Activated B cell treated with CpG ODN at 0.5 μM for 24 hours (primary cell): ENCODE measurements at regions not wholly inside any gene's neighbourhood (a gene's known extent, or its start where the extent isn't known, plus 50 kb on each side); places are given as distances from the start of the nearest gene placed in this dataset.

Experiments
- ATAC-seq: fragments of 200-7000 bp; cut with Tn5 transposase; one replicate; pipeline ENCODE4 v1.10.0; 2021; ENCODE audit warnings: low read depth, mild to moderate bottlenecking, moderate library complexity
- CTCF ChIA-PET: fragments of 350-600 bp; sonication (Branson Sonifier 250); formaldehyde crosslinking; loops from one replicate; lab custom pipeline; 2021; ENCODE audit warnings: antibody characterized with exemption; lab: Charles Lee
- POLR2A ChIA-PET: fragments of 350-600 bp; sonication (Branson Sonifier 250); formaldehyde crosslinking; loops from one replicate; lab custom pipeline; 2021; ENCODE audit warnings: antibody characterized with exemption; lab: Charles Lee
- DNase-seq: peaks from one replicate; pipeline ENCODE4 v3.0.0; 2022
- H3K27ac Mint-ChIP-seq: one replicate; pipeline ENCODE4 v1.8.0; 2020; ENCODE audit warnings: mixed read lengths
- H3K27me3 Mint-ChIP-seq: one replicate; pipeline ENCODE4 v1.8.0; 2021; ENCODE audit warnings: mixed read lengths
- H3K36me3 Mint-ChIP-seq: one replicate; pipeline ENCODE4 v1.8.0; 2021; ENCODE audit warnings: low read depth, mixed read lengths
- H3K4me1 Mint-ChIP-seq: one replicate; pipeline ENCODE4 v1.8.0; 2021; ENCODE audit warnings: mixed read lengths
- H3K4me3 Mint-ChIP-seq: one replicate; pipeline ENCODE4 v1.8.0; 2020; ENCODE audit warnings: mild to moderate bottlenecking, mixed read lengths
- H3K9me3 Mint-ChIP-seq: one replicate; pipeline ENCODE4 v1.8.0; 2020; ENCODE audit warnings: mixed read lengths
- CTCF ChIP-seq: fragments of 200-600 bp; IDR thresholded peaks from one replicate; pipeline ENCODE4 v1.8.0; 2022; ENCODE audit warnings: antibody characterized with exemption, mild to moderate bottlenecking
- intact Hi-C: fragments of 100-400 bp; cut with micrococcal nuclease; formaldehyde crosslinking; loops from one replicate; pipeline ENCODE4 v1.15.1; 2024

- ATAC-seq (no peak), DNase-seq (no peak)
- intact Hi-C loops: loop anchor here (10.0 kb wide), 1 partner anchor 1263 kb away; no protein-coding TSS in a partner anchor
- Mint-ChIP-seq H3K9me3 (no peaks in the 10 kb centered on the region), H3K4me1 (peaks cover 17% of the 10 kb centered on the region), H3K27ac (no peak overlapping the region), H3K27me3 (no peaks in the 10 kb centered on the region), H3K4me3 (no peak overlapping the region), H3K36me3 (no peaks in the 10 kb centered on the region)
- TF ChIP-seq CTCF: no peak
- ChIA-PET POLR2A (no interaction called here), CTCF (no interaction called here)
Observed at GRCh38 chr11:121241343-121242211, 51.0 kb upstream of the SC5D start.
